Gastrocnemius medialis (tissue), 4 donors: ENCODE measurements at regions not wholly inside any gene's neighbourhood (a gene's known extent, or its start where the extent isn't known, plus 50 kb on each side); places are given as distances from the start of the nearest gene placed in this dataset.

ENCODE experiments used
- ATAC-seq, 2 donors: fragments of 150-250 bp; one replicate each; pipeline ENCODE4 v1.9.1; 2016
- DNase-seq, 2 donors: peaks; one replicate each; pipeline ENCODE4 v3.0.0-alpha.2; 2019
- H3K27ac ChIP-seq, 4 donors: fragments of 200-600 bp; sonication (generic); 1 replicate in 1 of 4; 2 replicates in 3 of 4; pipeline ENCODE4 v1.5.1; 2016 to 2018; ENCODE audit warnings: mild to moderate bottlenecking in 2 of 4, moderate library complexity in 1 of 4
- H3K27me3 ChIP-seq, 3 donors: fragments of 200-600 bp; sonication (generic) in 2 of 3; 1 replicate in 1 of 3; 2 replicates in 2 of 3; pipeline versions ENCODE4 v1.5.1 to v1.6.0; 2016 to 2019; ENCODE audit warnings: mild to moderate bottlenecking in 1 of 3, moderate library complexity in 1 of 3
- H3K36me3 ChIP-seq, 2 donors: fragments of 200-600 bp; sonication (generic) in 1 of 2; one replicate each; pipeline ENCODE4 v1.5.1; 2017 to 2018
- H3K4me1 ChIP-seq, 2 donors: fragments of 200-600 bp; sonication (generic) in 1 of 2; one replicate each; pipeline ENCODE4 v1.5.1; 2016 to 2017; ENCODE audit warnings: mild to moderate bottlenecking in 2 of 2
- H3K4me3 ChIP-seq, 4 donors: fragments of 200-600 bp; sonication (generic) in 3 of 4; 1 replicate in 1 of 4; 2 replicates in 3 of 4; pipeline ENCODE4 v1.5.1; 2016 to 2019; ENCODE audit warnings: mild to moderate bottlenecking in 2 of 4
- H3K9me3 ChIP-seq, 3 donors: fragments of 200-600 bp; sonication (generic) in 2 of 3; 1 replicate in 1 of 3; 2 replicates in 2 of 3; pipeline ENCODE4 v1.5.1; 2016 to 2019
- CTCF ChIP-seq, 5 experiments: fragments of 450-650 bp in 3 of 5; fragments of 200-600 bp in 2 of 5; sonication (generic) in 2 of 5; IDR thresholded peaks in 4 of 5; conservative IDR thresholded peaks in 1 of 5; 1 replicate in 4 of 5; 2 replicates in 1 of 5; pipeline ENCODE4 v1.5.1; 2016 to 2019; ENCODE audit warnings: antibody characterized with exemption in 5 of 5, mild to moderate bottlenecking in 3 of 5, moderate library complexity in 3 of 5
- POLR2A ChIP-seq, 2 donors: fragments of 450-650 bp; IDR thresholded peaks; one replicate each; pipeline ENCODE4 v1.6.1; 2017; ENCODE audit warnings: antibody characterized with exemption in 2 of 2, mild to moderate bottlenecking in 2 of 2, moderate library complexity in 2 of 2
- in situ Hi-C, 4 donors: fragments of 200-750 bp; cut with MboI; loops; one replicate each; pipeline versions ENCODE4 v1.15.0 to v1.8.0; 2017; ENCODE audit warnings: low sequenced_read_pairs in 4 of 4
- intact Hi-C: fragments of 100-400 bp; cut with DNase I; formaldehyde crosslinking; loops from one replicate; pipeline ENCODE4 v1.15.1; 2023; ENCODE audit warnings: low total_unique reads

DNA sequence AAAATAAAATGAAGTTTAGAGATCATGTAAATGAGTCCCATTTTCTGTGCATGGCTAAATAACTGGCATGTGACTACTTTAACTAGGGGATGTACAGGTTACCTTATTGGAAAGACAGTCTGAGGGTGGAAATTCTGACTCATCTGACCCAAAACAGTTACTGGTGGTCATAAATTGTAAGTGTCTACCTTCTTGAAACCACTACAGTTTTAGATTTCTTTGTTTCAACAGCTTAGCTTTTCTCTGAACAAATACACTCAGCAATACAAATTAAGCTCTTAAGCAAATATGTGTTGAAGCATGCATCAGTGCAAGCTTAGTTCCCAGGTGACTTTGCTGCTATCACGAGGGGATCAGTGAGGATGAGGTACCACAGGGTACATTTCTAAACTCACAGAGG, 60.7 kb upstream of the PGM2 start:
- Histone ChIP-seq H3K36me3 (no peaks in the 10 kb centered on the region), H3K9me3 (no peaks in the 10 kb centered on the region), H3K27me3 (no peaks in the 10 kb centered on the region), H3K27ac (no peak overlapping the region), H3K4me3 (no peak overlapping the region), H3K4me1 (no peaks in the 10 kb centered on the region)
- no peak for DNase-seq
- intact Hi-C loops, result no loop called here
- TF ChIP-seq CTCF (IDR thresholded peaks at IDR 0.05 in 4 of 5, conservative IDR thresholded peaks at IDR 0.05 in 1 of 5) (no peak), POLR2A (IDR thresholded peaks at IDR 0.05) (no peak)
- no peak for ATAC-seq
- in situ Hi-C loops, result no loop called here

DNA sequence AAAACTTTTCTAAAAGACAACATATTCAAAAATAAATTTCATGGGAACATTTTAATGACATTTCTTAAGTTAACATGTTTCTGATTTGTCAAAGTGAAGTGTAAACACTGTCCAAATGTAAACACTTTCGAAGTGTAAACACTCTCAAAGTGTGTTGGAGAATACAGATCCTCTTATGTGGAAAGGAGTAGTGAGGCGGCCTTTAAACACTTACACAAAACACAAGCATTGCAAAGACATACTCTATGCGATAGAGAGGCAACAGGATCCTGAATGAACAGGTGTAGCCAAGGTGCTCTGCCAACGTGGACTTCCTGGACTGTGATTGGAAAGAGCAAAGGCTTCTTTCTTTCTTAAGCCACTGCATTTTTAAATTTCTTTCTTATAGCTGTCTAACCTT, 62.7 kb upstream of the PGM2 start:
- no peaks in the 10 kb centered on the region for H3K4me1 ChIP-seq
- ATAC-seq (no peak), DNase-seq (no peak)
- no peaks in the 10 kb centered on the region for H3K36me3 ChIP-seq
- no peak overlapping the region for H3K27ac ChIP-seq
- intact Hi-C loops (no loop called here), in situ Hi-C loops (no loop called here)
- no peak for TF ChIP-seq POLR2A (IDR thresholded peaks at IDR 0.05)
- TF ChIP-seq CTCF (IDR thresholded peaks at IDR 0.05 in 4 of 5, conservative IDR thresholded peaks at IDR 0.05 in 1 of 5), result no peak
- no peaks in the 10 kb centered on the region for H3K27me3 ChIP-seq
- H3K4me3 ChIP-seq, result no peak overlapping the region
- H3K9me3 ChIP-seq, result no peaks in the 10 kb centered on the region

GRCh38 chr4:37762991-37763368, 63.5 kb upstream of the PGM2 start:
- Histone ChIP-seq H3K36me3 (no peaks in the 10 kb centered on the region), H3K27ac (no peak overlapping the region), H3K4me1 (no peaks in the 10 kb centered on the region), H3K4me3 (no peak overlapping the region), H3K27me3 (no peaks in the 10 kb centered on the region), H3K9me3 (no peaks in the 10 kb centered on the region)
- in situ Hi-C loops, result no loop called here
- intact Hi-C loops, result no loop called here
- ATAC-seq (no peak), DNase-seq (no peak)
- TF ChIP-seq CTCF (IDR thresholded peaks at IDR 0.05 in 4 of 5, conservative IDR thresholded peaks at IDR 0.05 in 1 of 5), result no peak

- intact Hi-C loops (no loop called here), in situ Hi-C loops (no loop called here)
Observed at GRCh38 chr4:37762294-37762990, 64.0 kb upstream of the PGM2 start.

More at GRCh38 chr4:37762294-37762990, 64.0 kb upstream of the PGM2 start:
- H3K4me3 ChIP-seq, result no peak overlapping the region
- ATAC-seq (no peak), DNase-seq (no peak)
- no peaks in the 10 kb centered on the region for H3K36me3 ChIP-seq
- no peaks in the 10 kb centered on the region for H3K9me3 ChIP-seq
- H3K27me3 ChIP-seq, result no peaks in the 10 kb centered on the region
- no peak for TF ChIP-seq POLR2A (IDR thresholded peaks at IDR 0.05)
- no peak for TF ChIP-seq CTCF (IDR thresholded peaks at IDR 0.05 in 4 of 5, conservative IDR thresholded peaks at IDR 0.05 in 1 of 5)
- no peak overlapping the region for H3K27ac ChIP-seq
- no peaks in the 10 kb centered on the region for H3K4me1 ChIP-seq
